GM12891 (cell line): ENCODE measurements at regions not wholly inside any gene's neighbourhood (a gene's known extent, or its start where the extent isn't known, plus 50 kb on each side); places are given as distances from the start of the nearest gene placed in this dataset.
A peak's percentile ranks its signal among the peaks of the same experiment; 100 is the strongest.
"Not testable (repeated sequence)": the region's sequence is repeated elsewhere in the genome, so short reads cannot be mapped to it uniquely, and the experiment has no call there.

Experiments
- DNase-seq: peaks from one replicate; pipeline ENCODE4 v3.0.0; 2011; ENCODE audit warnings: low spot score; ENCODE audit not compliant: insufficient read length
- FAIRE-seq: peaks from 2 replicates; lab custom pipeline; 2011; peaks lifted over from hg19 to GRCh38; lab: Jason Lieb, UNC
- PAX5 ChIP-seq: IDR thresholded peaks from 2 replicates; pipeline ENCODE4 v1.6.1; 2011; ENCODE audit warnings: low read length, moderate library complexity, mild to moderate bottlenecking; ENCODE audit not compliant: insufficient read depth, severe bottlenecking
- POLR2A ChIP-seq: IDR thresholded peaks from 2 replicates; pipeline ENCODE4 v1.6.1; 2011; ENCODE audit warnings: low read depth, low read length, control low read depth
- POLR2AphosphoS5 ChIP-seq: IDR thresholded peaks from 2 replicates; pipeline ENCODE4 v1.6.1; 2011; ENCODE audit warnings: low read depth, low read length, control low read depth
- POU2F2 ChIP-seq: IDR thresholded peaks from 2 replicates; pipeline ENCODE4 v1.6.1; 2011; ENCODE audit warnings: low read depth, mild to moderate bottlenecking, control low read depth, low read length, moderate library complexity
- SPI1 ChIP-seq: IDR thresholded peaks from 2 replicates; pipeline ENCODE4 v1.6.1; 2011; ENCODE audit warnings: low read depth, low read length, control low read depth
- TAF1 ChIP-seq: IDR thresholded peaks from 2 replicates; pipeline ENCODE4 v1.6.1; 2011; ENCODE audit warnings: low read depth, low read length, control low read depth

GRCh38 chr4:28811025-28811424 lies 1909.1 kb upstream of the PCDH7 start:
- TF ChIP-seq POLR2A, result no peak
- no peak for TF ChIP-seq TAF1
- TF ChIP-seq PAX5, result no peak
- TF ChIP-seq POLR2AphosphoS5, result no peak
- TF ChIP-seq SPI1, result peak; percentile 79
- FAIRE-seq, result no peak
- DNase-seq, result no peak

DNA sequence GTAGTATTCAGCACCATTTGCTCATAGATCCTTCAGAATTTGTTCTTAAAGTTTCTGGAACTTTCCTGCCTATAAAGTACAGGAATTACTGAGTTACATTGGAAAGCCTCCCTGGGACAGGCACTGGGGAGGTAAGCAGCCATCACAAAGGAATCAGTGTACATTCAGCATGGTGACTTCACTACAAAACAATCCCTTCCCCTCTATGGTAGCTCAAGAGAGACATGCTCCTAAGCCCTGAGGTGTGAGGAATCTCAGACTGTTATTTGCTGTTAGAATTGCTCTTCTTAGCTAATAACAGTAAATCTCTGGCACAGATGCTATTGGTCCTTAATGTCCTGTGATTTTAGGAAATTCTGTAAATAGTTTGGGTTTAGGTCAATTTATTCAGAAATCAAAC lies 1898.0 kb upstream of the PCDH7 start:
- FAIRE-seq, result no peak
- no peak for DNase-seq
- TF ChIP-seq SPI1, result no peak
- TF ChIP-seq POU2F2, result no peak
- TF ChIP-seq POLR2AphosphoS5, result no peak
- no peak for TF ChIP-seq POLR2A
- TF ChIP-seq PAX5, result no peak
- no peak for TF ChIP-seq TAF1

DNA sequence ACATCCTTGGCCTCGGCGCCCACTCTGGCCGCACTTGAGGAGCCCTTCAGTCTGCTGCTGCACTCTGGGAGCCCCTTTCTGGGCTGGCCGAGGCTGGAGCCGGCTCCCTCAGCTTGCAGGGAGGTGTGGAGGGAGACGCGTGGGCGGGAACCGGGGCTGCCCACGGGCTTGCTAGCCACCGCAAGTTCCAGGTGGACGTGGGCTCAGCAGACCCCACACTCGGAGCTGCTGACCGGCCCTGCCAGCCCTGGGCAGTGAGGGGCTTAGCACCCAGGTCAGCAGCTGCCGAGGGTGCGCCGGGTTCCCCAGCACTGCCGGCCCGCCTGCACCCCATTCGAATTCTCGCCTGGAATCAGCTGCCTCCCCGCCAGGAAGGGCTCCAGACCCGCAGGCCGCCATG lies 1892.3 kb upstream of the PCDH7 start:
- DNase-seq (no peak), FAIRE-seq (no peak)
- no peak for TF ChIP-seq POLR2A

- no peak for TF ChIP-seq TAF1
- no peak for TF ChIP-seq PAX5
- no peak for TF ChIP-seq SPI1
- no peak for TF ChIP-seq POU2F2
- no peak for TF ChIP-seq POLR2A
- TF ChIP-seq POLR2AphosphoS5, result no peak
- no peak for DNase-seq
- FAIRE-seq, result no peak
These were observed 1888.3 kb upstream of the PCDH7 start for GRCh38 chr4:28831867-28832266.

DNA sequence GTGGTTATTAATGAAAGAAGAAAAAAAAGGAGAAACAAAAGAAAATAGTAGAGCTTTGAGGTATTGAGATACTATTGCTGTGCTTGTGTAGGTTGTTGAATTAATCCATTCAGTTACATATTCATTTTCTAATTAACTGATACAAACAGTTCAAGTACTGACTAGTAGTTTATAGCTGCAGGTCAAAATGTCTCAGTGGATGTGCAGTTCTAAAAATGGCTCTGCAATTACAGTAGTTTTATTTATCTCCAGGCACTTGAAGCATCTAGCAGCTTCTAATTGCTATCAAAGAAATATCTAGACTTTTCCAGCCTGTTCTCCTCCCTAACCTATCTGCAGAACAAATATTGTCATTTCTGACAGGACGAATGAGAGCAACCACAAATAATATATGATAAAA lies 1887.7 kb upstream of the PCDH7 start:
- TF ChIP-seq POLR2AphosphoS5 (no peak), TAF1 (no peak), POU2F2 (no peak), POLR2A (no peak), SPI1 (no peak), PAX5 (no peak)
- FAIRE-seq, result no peak
- DNase-seq, result no peak

- no peak for FAIRE-seq
- no peak for TF ChIP-seq SPI1
- no peak for TF ChIP-seq PAX5
- TF ChIP-seq POLR2A, result no peak
- no peak for TF ChIP-seq POLR2AphosphoS5
- no peak for TF ChIP-seq POU2F2
- TF ChIP-seq TAF1, result no peak
- no peak for DNase-seq
These were observed 1886.0 kb upstream of the PCDH7 start for GRCh38 chr4:28834120-28834519.

DNA sequence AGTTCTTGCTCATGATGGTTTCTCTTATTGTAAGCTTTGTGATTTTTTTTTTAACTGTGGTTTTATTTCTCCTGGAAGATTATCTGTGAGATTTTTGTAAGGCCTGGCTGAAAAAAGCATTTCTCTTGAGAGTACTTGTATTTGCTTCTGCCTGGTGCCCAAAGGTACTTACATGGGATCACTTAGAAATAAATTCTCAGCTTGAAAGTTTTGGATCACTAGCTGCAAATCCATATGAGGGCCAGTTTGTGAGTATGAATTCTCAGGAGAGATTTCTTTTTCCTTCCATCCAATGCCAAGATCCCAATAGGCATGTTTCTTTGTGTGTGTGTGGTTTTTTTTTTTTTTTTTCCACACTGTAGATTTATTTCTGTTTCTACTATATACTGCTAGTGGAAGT lies 1884.7 kb upstream of the PCDH7 start:
- no peak for DNase-seq
- TF ChIP-seq POLR2A, result no peak
- no peak for TF ChIP-seq POU2F2
- no peak for TF ChIP-seq PAX5
- FAIRE-seq, result no peak

DNA sequence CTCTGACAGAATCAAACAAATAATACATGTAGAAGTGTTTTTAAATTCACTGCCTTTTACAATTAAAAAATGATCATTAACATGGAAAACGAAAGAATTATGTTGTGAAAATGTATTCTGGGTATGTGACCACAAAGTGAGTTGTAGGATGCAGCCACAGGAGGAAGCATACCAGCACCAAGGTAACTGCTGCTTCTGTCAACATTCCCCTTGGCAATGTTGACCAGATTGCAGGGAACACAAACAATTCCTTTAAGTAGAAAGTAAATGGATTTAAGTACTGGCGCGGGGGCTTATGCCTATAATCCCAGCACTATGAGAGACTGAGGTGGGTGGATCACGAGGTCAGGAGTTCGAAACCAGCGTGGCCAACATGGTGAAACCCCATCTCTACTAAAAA lies 1877.9 kb upstream of the PCDH7 start:
- FAIRE-seq, result no peak
- no peak for DNase-seq
- no peak for TF ChIP-seq PAX5
- TF ChIP-seq SPI1, result no peak
- TF ChIP-seq POLR2AphosphoS5, result no peak
- TF ChIP-seq TAF1, result no peak
- no peak for TF ChIP-seq POLR2A
- no peak for TF ChIP-seq POU2F2

- no peak for FAIRE-seq
- TF ChIP-seq POU2F2 (no peak), PAX5 (no peak), TAF1 (no peak), POLR2AphosphoS5 (no peak), SPI1 (no peak), POLR2A (no peak)
These were observed 1875.0 kb upstream of the PCDH7 start for GRCh38 chr4:28845158-28845557.

GRCh38 chr4:28857028-28857427 lies 1863.1 kb upstream of the PCDH7 start:
- DNase-seq, FAIRE-seq: not testable (repeated sequence)

More at GRCh38 chr4:28845158-28845557, 1875.0 kb upstream of the PCDH7 start:
- no peak for DNase-seq

DNA sequence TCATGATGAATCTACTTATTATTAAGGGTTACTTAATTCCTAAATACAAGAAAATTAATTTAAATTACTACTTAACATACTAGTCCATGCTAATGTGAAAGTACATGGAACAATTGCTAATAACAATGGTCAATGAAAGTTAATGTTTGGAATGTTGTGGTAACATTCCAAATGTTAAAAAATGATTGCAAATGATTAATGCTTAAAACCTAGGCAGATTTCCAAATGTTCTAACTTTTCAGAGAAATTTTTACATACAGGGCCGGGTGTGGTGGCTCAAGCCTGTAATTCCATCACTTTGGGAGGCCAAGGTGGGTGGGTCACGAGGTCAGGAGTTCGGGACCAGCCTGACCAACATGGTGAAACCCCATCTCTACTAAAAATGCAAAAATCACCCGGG lies 1851.3 kb upstream of the PCDH7 start:
- FAIRE-seq, result no peak
- TF ChIP-seq PAX5 (no peak), POU2F2 (no peak), POLR2AphosphoS5 (no peak), TAF1 (no peak)
- DNase-seq, result no peak
